Thyroid gland (tissue), 4 donors: ENCODE measurements at regions not wholly inside any gene's neighbourhood (a gene's known extent, or its start where the extent isn't known, plus 50 kb on each side); places are given as distances from the start of the nearest gene placed in this dataset.

Experiments
- DNase-seq, 2 donors: peaks; one replicate each; pipeline ENCODE4 v3.0.0-alpha.2; 2019
- H3K27ac ChIP-seq, 3 donors: fragments of 200-600 bp; sonication (generic); 1 replicate in 2 of 3; 2 replicates in 1 of 3; pipeline ENCODE4 v1.5.1; 2016 to 2019; ENCODE audit warnings: mild to moderate bottlenecking in 1 of 3, moderate library complexity in 1 of 3
- H3K27me3 ChIP-seq: fragments of 200-600 bp; sonication (generic); one replicate; pipeline ENCODE4 v1.5.1; 2019
- H3K36me3 ChIP-seq, 2 donors: fragments of 200-600 bp; sonication (generic); one replicate each; pipeline ENCODE4 v1.5.1; 2016 to 2019
- H3K4me1 ChIP-seq, 2 donors: fragments of 200-600 bp; sonication (generic); one replicate each; pipeline ENCODE4 v1.5.1; 2017 to 2019
- H3K4me3 ChIP-seq, 3 donors: fragments of 200-600 bp; sonication (generic); replicated peaks in 1 of 3; 1 replicate in 2 of 3; 2 replicates in 1 of 3; pipeline ENCODE4 v1.5.1; 2016; ENCODE audit warnings: mild to moderate bottlenecking in 1 of 3
- H3K9me3 ChIP-seq: fragments of 200-600 bp; sonication (generic); one replicate; pipeline ENCODE4 v1.5.1; 2017
- CTCF ChIP-seq, 6 experiments: fragments of 200-600 bp in 3 of 6; fragments of 450-650 bp in 3 of 6; sonication (generic) in 3 of 6; IDR thresholded peaks; one replicate each; pipeline ENCODE4 v1.5.1; 2016 to 2019; ENCODE audit warnings: antibody characterized with exemption in 6 of 6, mild to moderate bottlenecking in 2 of 6, inconsistent platforms in 1 of 6, moderate library complexity in 1 of 6
- POLR2A ChIP-seq, 2 donors: fragments of 450-650 bp; IDR thresholded peaks; one replicate each; pipeline ENCODE4 v1.6.1; 2017; ENCODE audit warnings: antibody characterized with exemption in 2 of 2, mild to moderate bottlenecking in 2 of 2, moderate library complexity in 1 of 2
- WGBS, 2 donors: methylation state at CpG; one replicate each; pipeline ENCODE4 v1.1.5; 2017; 5-methylcytosine and 5-hydroxymethylcytosine counted together
- intact Hi-C: fragments of 100-400 bp; cut with DNase I; formaldehyde crosslinking; loops from one replicate; pipeline ENCODE4 v1.15.1; 2023

- no peaks in the 10 kb centered on the region for H3K36me3 ChIP-seq
- intact Hi-C loops: no loop called here
- no peak for TF ChIP-seq CTCF (IDR thresholded peaks at IDR 0.05)
- TF ChIP-seq POLR2A (IDR thresholded peaks at IDR 0.05): no peak
- H3K4me1 ChIP-seq: no peaks in the 10 kb centered on the region
- no peak overlapping the region for H3K4me3 ChIP-seq
- H3K27me3 ChIP-seq: no peaks in the 10 kb centered on the region
- DNase-seq: no peak
- 93 to 95% methylated on average over 1 of the region's 1 CpG for WGBS, 2 donors
- H3K27ac ChIP-seq: no peak overlapping the region
- H3K9me3 ChIP-seq: no peaks in the 10 kb centered on the region
Observed at GRCh38 chr12:88428350-88428749, 151.9 kb downstream of the KITLG start.

GRCh38 chr12:88431246-88431645 lies 149.0 kb downstream of the KITLG start:
- 94 to 98% methylated on average over 4 of the region's 4 CpGs for WGBS, 2 donors
- H3K36me3 ChIP-seq: no peaks in the 10 kb centered on the region
- no peaks in the 10 kb centered on the region for H3K4me1 ChIP-seq
- H3K4me3 ChIP-seq: no peak overlapping the region
- no peak for DNase-seq
- no peaks in the 10 kb centered on the region for H3K9me3 ChIP-seq
- H3K27me3 ChIP-seq: no peaks in the 10 kb centered on the region
- intact Hi-C loops: no loop called here
- H3K27ac ChIP-seq: no peak overlapping the region
- TF ChIP-seq POLR2A (IDR thresholded peaks at IDR 0.05) (no peak), CTCF (IDR thresholded peaks at IDR 0.05) (no peak)

GRCh38 chr12:88432531-88433490 lies 147.5 kb downstream of the KITLG start:
- no peak for DNase-seq
- no peaks in the 10 kb centered on the region for H3K4me1 ChIP-seq
- no peaks in the 10 kb centered on the region for H3K27me3 ChIP-seq
- intact Hi-C loops: no loop called here
- 86% methylated on average over 9 of the region's 9 CpGs for WGBS, 2 donors
- TF ChIP-seq POLR2A (IDR thresholded peaks at IDR 0.05) (no peak), CTCF (IDR thresholded peaks at IDR 0.05) (no peak)
- no peak overlapping the region for H3K27ac ChIP-seq
- H3K4me3 ChIP-seq: no peak overlapping the region
- no peaks in the 10 kb centered on the region for H3K9me3 ChIP-seq
- no peaks in the 10 kb centered on the region for H3K36me3 ChIP-seq

- 83 to 90% methylated on average over 8 of the region's 8 CpGs for WGBS, 2 donors
- intact Hi-C loops: no loop called here
- DNase-seq: no peak
- Histone ChIP-seq H3K36me3 (no peaks in the 10 kb centered on the region), H3K9me3 (no peaks in the 10 kb centered on the region), H3K4me3 (no peak overlapping the region), H3K4me1 (no peaks in the 10 kb centered on the region), H3K27ac (no peak overlapping the region), H3K27me3 (no peaks in the 10 kb centered on the region)
- no peak for TF ChIP-seq CTCF (IDR thresholded peaks at IDR 0.05)
- no peak for TF ChIP-seq POLR2A (IDR thresholded peaks at IDR 0.05)
Observed at GRCh38 chr12:88433997-88434703, 146.1 kb downstream of the KITLG start.
